Endothelial cell (in vitro differentiated cells): ENCODE measurements at regions not wholly inside any gene's neighbourhood (a gene's known extent, or its start where the extent isn't known, plus 50 kb on each side); places are given as distances from the start of the nearest gene placed in this dataset.

Experiments used
- DNase-seq: peaks from one replicate; pipeline ENCODE4 v3.0.0; 2021; ENCODE audit warnings: low spot score
- H3K27ac Mint-ChIP-seq: one replicate; pipeline ENCODE4 v1.8.0; 2021; ENCODE audit warnings: mixed read lengths, inconsistent platforms; ENCODE audit not compliant: unreplicated experiment
- H3K27me3 Mint-ChIP-seq: one replicate; pipeline ENCODE4 v1.8.0; 2021; ENCODE audit warnings: mild to moderate bottlenecking, moderate library complexity, mixed read lengths, inconsistent platforms; ENCODE audit not compliant: unreplicated experiment
- H3K36me3 Mint-ChIP-seq: one replicate; pipeline ENCODE4 v1.8.0; 2021; ENCODE audit warnings: mild to moderate bottlenecking, low read depth, mixed read lengths, inconsistent platforms; ENCODE audit not compliant: unreplicated experiment
- H3K4me1 Mint-ChIP-seq: one replicate; pipeline ENCODE4 v1.8.0; 2021; ENCODE audit warnings: mild to moderate bottlenecking, mixed read lengths, inconsistent platforms; ENCODE audit not compliant: unreplicated experiment
- H3K4me3 Mint-ChIP-seq: one replicate; pipeline ENCODE4 v1.8.0; 2021; ENCODE audit warnings: mild to moderate bottlenecking, mixed read lengths, inconsistent platforms; ENCODE audit not compliant: unreplicated experiment
- H3K9me3 Mint-ChIP-seq: one replicate; pipeline ENCODE4 v1.8.0; 2021; ENCODE audit warnings: mixed read lengths, inconsistent platforms; ENCODE audit not compliant: unreplicated experiment
- CTCF ChIP-seq: fragments of 200-600 bp; sonication (generic); IDR thresholded peaks from one replicate; pipeline ENCODE4 v1.5.0; 2021; ENCODE audit warnings: antibody characterized with exemption; ENCODE audit not compliant: unreplicated experiment

- Mint-ChIP-seq H3K9me3 (no peaks in the 10 kb centered on the region), H3K36me3 (no peaks in the 10 kb centered on the region), H3K4me1 (no peaks in the 10 kb centered on the region), H3K27me3 (no peaks in the 10 kb centered on the region), H3K4me3 (no peak overlapping the region), H3K27ac (no peak overlapping the region)
- TF ChIP-seq CTCF, result no peak
- no peak for DNase-seq
Measured at GRCh38 chr12:83866477-83866876, 1046.1 kb downstream of the SLC6A15 start.

GRCh38 chr12:83865431-83865830 is 1047.2 kb downstream of the SLC6A15 start:
- no peak for DNase-seq

GRCh38 chr12:83864054-83864453 is 1048.5 kb downstream of the SLC6A15 start:
- DNase-seq, result no peak
- Mint-ChIP-seq H3K27me3 (no peaks in the 10 kb centered on the region), H3K9me3 (no peaks in the 10 kb centered on the region), H3K4me3 (no peak overlapping the region), H3K27ac (no peak overlapping the region), H3K4me1 (no peaks in the 10 kb centered on the region), H3K36me3 (no peaks in the 10 kb centered on the region)
- no peak for TF ChIP-seq CTCF

More at GRCh38 chr12:83865431-83865830, 1047.2 kb downstream of the SLC6A15 start:
- H3K4me1 Mint-ChIP-seq, result no peaks in the 10 kb centered on the region
- H3K27ac Mint-ChIP-seq, result no peak overlapping the region
- H3K36me3 Mint-ChIP-seq, result no peaks in the 10 kb centered on the region
- no peaks in the 10 kb centered on the region for H3K9me3 Mint-ChIP-seq
- no peaks in the 10 kb centered on the region for H3K27me3 Mint-ChIP-seq
- H3K4me3 Mint-ChIP-seq, result no peak overlapping the region
- no peak for TF ChIP-seq CTCF

- Mint-ChIP-seq H3K4me3 (no peak overlapping the region), H3K36me3 (no peaks in the 10 kb centered on the region), H3K4me1 (no peaks in the 10 kb centered on the region), H3K27ac (no peak overlapping the region), H3K27me3 (peaks cover 2% of the 10 kb centered on the region), H3K9me3 (no peaks in the 10 kb centered on the region)
- TF ChIP-seq CTCF, result no peak
- DNase-seq, result no peak
Measured at GRCh38 chr12:83859021-83859420, 1053.6 kb downstream of the SLC6A15 start.

- no peaks in the 10 kb centered on the region for H3K4me1 Mint-ChIP-seq
- H3K36me3 Mint-ChIP-seq, result no peaks in the 10 kb centered on the region
- TF ChIP-seq CTCF, result no peak
- DNase-seq, result no peak
- no peak overlapping the region for H3K4me3 Mint-ChIP-seq
- H3K27ac Mint-ChIP-seq, result no peak overlapping the region
- H3K27me3 Mint-ChIP-seq, result peaks cover 2% of the 10 kb centered on the region
- no peaks in the 10 kb centered on the region for H3K9me3 Mint-ChIP-seq
Measured at GRCh38 chr12:83856803-83857202, 1055.8 kb downstream of the SLC6A15 start.
